ENCODE measurements at regions not wholly inside any gene's neighbourhood (a gene's known extent, or its start where the extent isn't known, plus 50 kb on each side); places are given as distances from the start of the nearest gene placed in this dataset.

- no TSS peak for BruUV-seq (replicated peaks)
- TF ChIP-seq POLR2A (IDR thresholded peaks at IDR 0.05; ENCODE audit: borderline replicate concordance, extremely low read depth, insufficient read depth, insufficient read length) (no peak), JUND (IDR thresholded peaks at IDR 0.05) (no peak)
- Histone ChIP-seq H2AFZ (ENCODE audit: low read depth, low read length, poor library complexity, severe bottlenecking) (no peak overlapping the region), H3K36me3 (ENCODE audit: control insufficient read depth in 1 of 2, insufficient read depth in 2 of 2, low read length in 2 of 2) (no peaks in the 10 kb centered on the region), H3K9me3 (ENCODE audit: control insufficient read depth in 1 of 2, insufficient read depth in 1 of 2, low read depth in 1 of 2, low read length in 2 of 2) (peaks cover 14 to 29% of the 10 kb centered on the region in 2 experiments; a peak in 2 of 4 replicates), H3K79me2 (ENCODE audit: insufficient read depth, low read length) (no peaks in the 10 kb centered on the region), H3K4me2 (ENCODE audit: low read length) (no peak overlapping the region), H3K9ac (ENCODE audit: low read length) (no peak overlapping the region), H4K20me1 (ENCODE audit: insufficient read depth) (no peaks in the 10 kb centered on the region), H3K4me3 (replicated peaks in 1 of 2; ENCODE audit: low read depth in 1 of 2, low read length in 2 of 2) (no peak overlapping the region), H3K27me3 (ENCODE audit: insufficient read depth, low read length) (no peaks in the 10 kb centered on the region), H3K27ac (ENCODE audit: low read depth, low read length) (no peak overlapping the region), H3K4me1 (ENCODE audit: control insufficient read depth in 1 of 2, insufficient read depth in 2 of 2, low read length in 2 of 2) (no peaks in the 10 kb centered on the region), H3K9me2 (ENCODE audit: insufficient read depth) (no peaks in the 10 kb centered on the region)
- no peak for DNase-seq (ENCODE audit: low read depth, low spot score)
- CTCF ChIA-PET: no interaction called here
- ATAC-seq: no peak
- intact Hi-C loops (cut with micrococcal nuclease): no loop called here
- POLR2A ChIA-PET: no interaction called here
- RAD21 ChIA-PET (ENCODE audit: low non-redundant PET in 1 of 2, low total read pairs in 2 of 2, uncharacterized antibody in 2 of 2, unreplicated experiment in 2 of 2): no interaction called here
Observed at GRCh38 chr10:36141856-36142560, 499.9 kb upstream of the FZD8 start.

GRCh38 chr10:36129051-36129450 lies 487.0 kb upstream of the FZD8 start:
- no TSS peak for BruUV-seq (replicated peaks)
- ChIA-PET POLR2A (no interaction called here), CTCF (no interaction called here), RAD21 (ENCODE audit: low non-redundant PET in 1 of 2, low total read pairs in 2 of 2, uncharacterized antibody in 2 of 2, unreplicated experiment in 2 of 2) (no interaction called here)
- no peak for ATAC-seq
- Histone ChIP-seq H3K4me2 (ENCODE audit: low read length) (no peak overlapping the region), H3K27me3 (ENCODE audit: insufficient read depth, low read length) (no peaks in the 10 kb centered on the region), H3K9ac (ENCODE audit: low read length) (no peak overlapping the region), H3K27ac (ENCODE audit: low read depth, low read length) (no peak overlapping the region), H2AFZ (ENCODE audit: low read depth, low read length, poor library complexity, severe bottlenecking) (no peak overlapping the region), H3K9me3 (ENCODE audit: control insufficient read depth in 1 of 2, insufficient read depth in 1 of 2, low read depth in 1 of 2, low read length in 2 of 2) (peaks cover 6 to 17% of the 10 kb centered on the region in 2 experiments; a peak in 2 of 4 replicates), H3K9me2 (ENCODE audit: insufficient read depth) (no peaks in the 10 kb centered on the region), H3K4me1 (ENCODE audit: control insufficient read depth in 1 of 2, insufficient read depth in 2 of 2, low read length in 2 of 2) (no peaks in the 10 kb centered on the region), H4K20me1 (ENCODE audit: insufficient read depth) (no peaks in the 10 kb centered on the region), H3K4me3 (replicated peaks in 1 of 2; ENCODE audit: low read depth in 1 of 2, low read length in 2 of 2) (no peak overlapping the region), H3K36me3 (ENCODE audit: control insufficient read depth in 1 of 2, insufficient read depth in 2 of 2, low read length in 2 of 2) (no peaks in the 10 kb centered on the region), H3K79me2 (ENCODE audit: insufficient read depth, low read length) (no peaks in the 10 kb centered on the region)
- intact Hi-C loops (cut with micrococcal nuclease): no loop called here
- DNase-seq (ENCODE audit: low read depth, low spot score): no peak
- TF ChIP-seq SP1 (IDR thresholded peaks at IDR 0.05; ENCODE audit: low read depth): no peak
- no peak for TF ChIP-seq FOSL1 (IDR thresholded peaks at IDR 0.05; ENCODE audit: low read depth)
- TF ChIP-seq CBX3 (IDR thresholded peaks at IDR 0.05; ENCODE audit: low read depth): no peak
- TF ChIP-seq SIN3A (IDR thresholded peaks at IDR 0.05; ENCODE audit: low read depth): no peak
- no peak for TF ChIP-seq EZH2phosphoT487 (IDR thresholded peaks at IDR 0.05; ENCODE audit: borderline replicate concordance)
- no peak for TF ChIP-seq ATF3 (IDR thresholded peaks at IDR 0.05)
- no peak for TF ChIP-seq MAX (IDR thresholded peaks at IDR 0.05)
- no peak for TF ChIP-seq TCF7L2 (IDR thresholded peaks at IDR 0.05; ENCODE audit: borderline replicate concordance, extremely low read depth, insufficient read depth, insufficient read length)
- no peak for TF ChIP-seq POLR2AphosphoS5 (IDR thresholded peaks at IDR 0.05; ENCODE audit: low read depth, low read length)
- TF ChIP-seq POLR2A (IDR thresholded peaks at IDR 0.05; ENCODE audit: borderline replicate concordance, extremely low read depth, insufficient read depth, insufficient read length): no peak
- no peak for TF ChIP-seq ZNF274 (IDR thresholded peaks at IDR 0.05; ENCODE audit: low read depth, low read length)
- no peak for TF ChIP-seq EGR1 (IDR thresholded peaks at IDR 0.05; ENCODE audit: low read depth)
- no peak for TF ChIP-seq ZFX (IDR thresholded peaks at IDR 0.05)
- no peak for TF ChIP-seq CTCF (IDR thresholded peaks at IDR 0.05 in 2 of 3, conservative IDR thresholded peaks at IDR 0.05 in 1 of 3; ENCODE audit: borderline replicate concordance in 1 of 3, insufficient read depth in 1 of 3, low read depth in 2 of 3, low read length in 2 of 3)
- no peak for TF ChIP-seq REST (IDR thresholded peaks at IDR 0.05; ENCODE audit: low read depth)
